Activated naive CD4-positive, alpha-beta T cell treated with anti-CD3 and anti-CD28 coated beads, Interleukin-2, amount 50 U/mL, for 24 hours (primary cell): ENCODE measurements at regions not wholly inside any gene's neighbourhood (a gene's known extent, or its start where the extent isn't known, plus 50 kb on each side); places are given as distances from the start of the nearest gene placed in this dataset.

Experiments
- H3K27ac Mint-ChIP-seq: one replicate; pipeline ENCODE4 v1.8.0; 2021; ENCODE audit warnings: mild to moderate bottlenecking, mixed read lengths
- H3K27me3 Mint-ChIP-seq: one replicate; pipeline ENCODE4 v1.8.0; 2021; ENCODE audit warnings: mixed read lengths
- H3K36me3 Mint-ChIP-seq: one replicate; pipeline ENCODE4 v1.8.0; 2021; ENCODE audit warnings: mixed read lengths
- H3K4me1 Mint-ChIP-seq: one replicate; pipeline ENCODE4 v1.8.0; 2021; ENCODE audit warnings: mixed read lengths
- H3K4me3 Mint-ChIP-seq: one replicate; pipeline ENCODE4 v1.8.0; 2021; ENCODE audit warnings: mild to moderate bottlenecking, mixed read lengths
- H3K9me3 Mint-ChIP-seq: one replicate; pipeline ENCODE4 v1.8.0; 2021; ENCODE audit warnings: mixed read lengths

GRCh38 chr5:39497322-39497721 lies 72.5 kb upstream of the DAB2 start:
- Mint-ChIP-seq H3K4me1 (no peaks in the 10 kb centered on the region), H3K27me3 (peaks cover 7% of the 10 kb centered on the region), H3K27ac (no peak overlapping the region), H3K4me3 (no peak overlapping the region), H3K9me3 (no peaks in the 10 kb centered on the region), H3K36me3 (no peaks in the 10 kb centered on the region)

- H3K4me1 Mint-ChIP-seq = no peaks in the 10 kb centered on the region
- H3K36me3 Mint-ChIP-seq = peaks cover 1% of the 10 kb centered on the region
- H3K9me3 Mint-ChIP-seq = peaks cover 7% of the 10 kb centered on the region
- H3K4me3 Mint-ChIP-seq = no peak overlapping the region
- no peak overlapping the region for H3K27ac Mint-ChIP-seq
- H3K27me3 Mint-ChIP-seq = peaks cover 6% of the 10 kb centered on the region
These were observed 70.4 kb upstream of the DAB2 start for GRCh38 chr5:39495227-39495626.

DNA sequence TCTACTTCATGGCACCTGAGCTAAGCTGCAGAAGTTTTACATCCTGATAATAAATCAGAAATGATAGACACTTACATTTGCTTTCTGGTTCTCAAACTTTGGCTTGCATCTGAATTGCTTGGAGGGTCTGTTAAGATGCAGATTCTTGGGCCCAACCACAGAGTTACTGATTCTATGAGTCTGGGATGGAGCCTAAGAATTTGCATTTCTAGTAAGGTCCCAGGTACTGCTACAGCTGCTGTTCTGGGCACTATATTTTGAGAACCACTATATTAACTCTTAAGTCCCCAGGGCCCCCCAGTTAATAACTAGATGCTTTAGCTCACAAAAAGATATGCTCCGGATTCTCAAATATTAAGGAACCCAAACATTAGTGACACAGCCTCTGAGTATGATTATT lies 69.8 kb upstream of the DAB2 start:
- H3K4me3 Mint-ChIP-seq = no peak overlapping the region
- peaks cover 6% of the 10 kb centered on the region for H3K27me3 Mint-ChIP-seq
- no peak overlapping the region for H3K27ac Mint-ChIP-seq
- peaks cover 1% of the 10 kb centered on the region for H3K36me3 Mint-ChIP-seq
- peaks cover 12% of the 10 kb centered on the region for H3K9me3 Mint-ChIP-seq
- no peaks in the 10 kb centered on the region for H3K4me1 Mint-ChIP-seq

DNA sequence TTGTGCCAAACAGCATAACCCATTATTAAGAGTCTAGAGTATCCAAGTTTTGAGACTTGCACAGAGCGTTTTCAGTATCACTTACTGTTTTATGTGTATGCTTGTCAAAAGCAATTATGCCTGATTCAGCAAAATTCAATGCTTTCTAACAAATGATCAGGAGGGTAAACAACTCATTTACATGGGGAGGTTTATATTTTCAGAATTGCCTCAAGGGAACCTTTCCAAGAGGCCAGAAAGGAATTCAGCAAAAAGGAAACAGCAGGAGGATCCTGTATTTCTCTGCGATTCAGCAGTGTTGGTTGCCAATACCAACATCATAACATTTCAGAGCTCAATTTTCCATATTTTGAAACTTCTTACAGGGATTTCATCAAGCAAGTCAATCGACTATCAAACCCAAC lies 69.3 kb upstream of the DAB2 start:
- Mint-ChIP-seq H3K36me3 (peaks cover 1% of the 10 kb centered on the region), H3K4me3 (no peak overlapping the region), H3K27ac (no peak overlapping the region), H3K4me1 (no peaks in the 10 kb centered on the region), H3K9me3 (peaks cover 14% of the 10 kb centered on the region), H3K27me3 (peaks cover 6% of the 10 kb centered on the region)

DNA sequence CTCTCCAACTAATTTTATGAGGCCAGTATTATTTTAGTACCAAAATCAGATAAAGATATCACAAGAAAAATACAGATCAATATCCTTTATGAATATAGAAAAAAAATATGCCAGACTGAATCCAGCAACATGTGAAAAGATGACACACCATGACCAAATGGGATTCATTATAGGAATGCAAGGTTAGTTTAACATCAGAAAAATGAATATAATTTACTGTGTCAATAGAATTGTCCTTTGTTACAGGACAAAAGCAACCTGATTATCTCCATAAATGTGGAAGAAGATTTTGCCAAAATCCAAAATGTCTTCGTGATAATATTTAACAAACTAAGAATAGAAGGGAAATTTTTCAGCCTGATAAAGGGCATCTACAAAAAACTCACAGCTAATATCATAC lies 66.4 kb upstream of the DAB2 start:
- Mint-ChIP-seq H3K9me3 (peaks cover 14% of the 10 kb centered on the region), H3K27ac (no peak overlapping the region), H3K4me1 (no peaks in the 10 kb centered on the region), H3K36me3 (peaks cover 1% of the 10 kb centered on the region), H3K4me3 (no peak overlapping the region), H3K27me3 (peaks cover 3% of the 10 kb centered on the region)

DNA sequence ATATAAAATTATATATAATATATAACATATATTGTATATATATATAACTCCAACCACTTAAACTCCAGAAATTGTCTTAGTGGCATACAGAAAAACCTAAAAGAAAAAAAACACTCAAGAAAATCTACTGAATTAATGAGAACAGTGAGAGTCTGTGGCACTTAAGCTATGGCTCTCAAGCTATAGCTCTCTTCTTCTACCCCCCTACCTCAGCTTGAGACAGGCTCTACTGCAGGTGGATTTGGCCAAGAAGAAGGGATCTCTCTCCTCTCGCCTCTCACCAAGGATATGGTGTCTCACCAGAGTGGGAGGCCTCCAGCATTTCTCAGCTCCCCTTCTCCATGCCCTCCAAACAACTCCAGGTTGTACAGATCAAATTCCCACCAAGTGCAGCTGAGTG lies 64.5 kb upstream of the DAB2 start:
- peaks cover 5% of the 10 kb centered on the region for H3K27me3 Mint-ChIP-seq
- peaks cover 14% of the 10 kb centered on the region for H3K9me3 Mint-ChIP-seq
- no peak overlapping the region for H3K4me3 Mint-ChIP-seq
- no peaks in the 10 kb centered on the region for H3K4me1 Mint-ChIP-seq
- H3K27ac Mint-ChIP-seq = no peak overlapping the region
- peaks cover 1% of the 10 kb centered on the region for H3K36me3 Mint-ChIP-seq

GRCh38 chr5:39486790-39487189 lies 62.0 kb upstream of the DAB2 start:
- Mint-ChIP-seq H3K9me3 (peaks cover 14% of the 10 kb centered on the region), H3K4me3 (no peak overlapping the region), H3K36me3 (peaks cover 1% of the 10 kb centered on the region), H3K27ac (no peak overlapping the region), H3K4me1 (no peaks in the 10 kb centered on the region), H3K27me3 (peaks cover 5% of the 10 kb centered on the region)

- no peak overlapping the region for H3K27ac Mint-ChIP-seq
- H3K9me3 Mint-ChIP-seq = peaks cover 14% of the 10 kb centered on the region
- H3K27me3 Mint-ChIP-seq = peaks cover 6% of the 10 kb centered on the region
These were observed 61.6 kb upstream of the DAB2 start for GRCh38 chr5:39486361-39486760.

DNA sequence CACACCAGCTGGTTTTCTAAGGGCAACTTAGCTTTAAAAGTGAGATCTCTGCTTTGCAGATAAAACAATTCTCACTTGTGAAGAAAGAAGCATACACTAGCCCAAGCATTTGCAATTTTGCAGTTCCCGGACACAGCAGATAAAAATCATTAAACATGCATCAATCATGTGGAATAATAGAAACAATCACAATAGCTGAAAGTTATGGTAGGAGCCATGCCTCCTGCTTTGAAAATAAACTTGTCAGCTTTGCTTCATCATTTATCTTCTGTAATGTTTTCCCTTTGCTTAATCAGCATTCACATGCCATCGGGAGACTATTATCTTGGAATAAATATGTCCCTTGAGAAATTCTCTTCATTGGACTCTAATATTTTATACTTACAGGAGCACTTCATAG lies 60.3 kb upstream of the DAB2 start:
- Mint-ChIP-seq H3K4me1 (no peaks in the 10 kb centered on the region), H3K27ac (no peak overlapping the region), H3K36me3 (no peaks in the 10 kb centered on the region), H3K9me3 (peaks cover 8% of the 10 kb centered on the region), H3K27me3 (peaks cover 6% of the 10 kb centered on the region), H3K4me3 (no peak overlapping the region)

More at GRCh38 chr5:39486361-39486760, 61.6 kb upstream of the DAB2 start:
- H3K4me3 Mint-ChIP-seq = no peak overlapping the region
- peaks cover 1% of the 10 kb centered on the region for H3K36me3 Mint-ChIP-seq
- no peaks in the 10 kb centered on the region for H3K4me1 Mint-ChIP-seq

GRCh38 chr5:39484673-39485072 lies 59.9 kb upstream of the DAB2 start:
- peaks cover 6% of the 10 kb centered on the region for H3K27me3 Mint-ChIP-seq
- no peak overlapping the region for H3K27ac Mint-ChIP-seq
- no peak overlapping the region for H3K4me3 Mint-ChIP-seq
- no peaks in the 10 kb centered on the region for H3K4me1 Mint-ChIP-seq
- no peaks in the 10 kb centered on the region for H3K36me3 Mint-ChIP-seq
- peaks cover 3% of the 10 kb centered on the region for H3K9me3 Mint-ChIP-seq

GRCh38 chr5:39482098-39482497 lies 57.3 kb upstream of the DAB2 start:
- H3K36me3 Mint-ChIP-seq = no peaks in the 10 kb centered on the region
- H3K4me3 Mint-ChIP-seq = no peak overlapping the region
- no peak overlapping the region for H3K27ac Mint-ChIP-seq
- H3K27me3 Mint-ChIP-seq = peaks cover 6% of the 10 kb centered on the region
- H3K4me1 Mint-ChIP-seq = no peaks in the 10 kb centered on the region
- H3K9me3 Mint-ChIP-seq = no peaks in the 10 kb centered on the region

DNA sequence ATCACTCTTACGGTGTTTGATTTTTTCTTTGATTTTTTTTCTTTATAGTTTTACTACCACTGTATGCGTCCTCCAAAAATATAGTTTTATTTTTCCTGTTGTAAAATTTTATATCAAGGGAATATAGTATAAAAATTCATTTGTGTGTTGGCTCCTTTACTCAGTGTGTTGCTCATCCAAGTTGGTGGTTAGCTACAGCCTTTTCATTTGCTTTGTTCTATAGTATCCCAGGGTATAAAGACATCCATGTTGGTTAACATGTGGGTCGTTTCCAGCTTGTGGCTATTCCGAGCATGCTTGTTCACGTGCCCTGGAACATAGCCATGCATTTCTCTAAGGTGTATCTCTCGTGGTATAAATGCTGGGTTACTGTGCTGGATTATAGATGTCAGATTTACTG lies 54.8 kb upstream of the DAB2 start:
- H3K4me3 Mint-ChIP-seq = no peak overlapping the region
- no peaks in the 10 kb centered on the region for H3K4me1 Mint-ChIP-seq

GRCh38 chr5:39478863-39479262 lies 54.1 kb upstream of the DAB2 start:
- Mint-ChIP-seq H3K9me3 (no peaks in the 10 kb centered on the region), H3K27me3 (peaks cover 4% of the 10 kb centered on the region), H3K36me3 (no peaks in the 10 kb centered on the region), H3K4me3 (no peak overlapping the region), H3K27ac (no peak overlapping the region), H3K4me1 (no peaks in the 10 kb centered on the region)

More for the DNA sequence above, 54.8 kb upstream of the DAB2 start:
- H3K27ac Mint-ChIP-seq = no peak overlapping the region
- peaks cover 2% of the 10 kb centered on the region for H3K27me3 Mint-ChIP-seq
- H3K36me3 Mint-ChIP-seq = no peaks in the 10 kb centered on the region
- H3K9me3 Mint-ChIP-seq = no peaks in the 10 kb centered on the region

GRCh38 chr5:39476843-39477220 lies 52.1 kb upstream of the DAB2 start:
- peaks cover 4% of the 10 kb centered on the region for H3K27me3 Mint-ChIP-seq
- no peaks in the 10 kb centered on the region for H3K36me3 Mint-ChIP-seq
- no peaks in the 10 kb centered on the region for H3K9me3 Mint-ChIP-seq
- no peak overlapping the region for H3K4me3 Mint-ChIP-seq
- no peak overlapping the region for H3K27ac Mint-ChIP-seq
- no peaks in the 10 kb centered on the region for H3K4me1 Mint-ChIP-seq

- H3K27ac Mint-ChIP-seq = no peak overlapping the region
- no peaks in the 10 kb centered on the region for H3K9me3 Mint-ChIP-seq
- peaks cover 2% of the 10 kb centered on the region for H3K27me3 Mint-ChIP-seq
- H3K4me1 Mint-ChIP-seq = no peaks in the 10 kb centered on the region
- H3K4me3 Mint-ChIP-seq = no peak overlapping the region
- no peaks in the 10 kb centered on the region for H3K36me3 Mint-ChIP-seq
These were observed 51.4 kb upstream of the DAB2 start for GRCh38 chr5:39475881-39476842.

DNA sequence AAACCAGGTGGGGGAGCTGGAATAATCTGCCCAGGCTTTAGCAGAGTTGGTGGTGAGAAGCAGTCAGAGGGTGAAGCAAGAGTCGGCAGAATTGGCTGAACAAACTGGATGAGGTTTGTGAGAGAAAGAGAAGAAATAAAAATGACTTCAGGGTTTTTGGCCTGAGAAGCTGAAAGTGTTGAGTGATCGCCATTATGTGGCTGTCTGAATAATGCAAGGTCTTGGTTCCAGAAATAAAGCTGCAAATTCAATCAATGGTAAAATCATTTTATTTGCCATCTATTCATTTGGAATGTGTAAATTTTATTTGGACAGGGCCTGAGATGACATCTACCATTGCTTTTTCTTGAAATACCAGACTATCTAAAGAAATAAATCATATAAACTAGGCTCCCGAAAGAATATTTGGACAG lies 50.4 kb upstream of the DAB2 start:
- Mint-ChIP-seq H3K9me3 (no peaks in the 10 kb centered on the region), H3K36me3 (no peaks in the 10 kb centered on the region), H3K4me3 (no peak overlapping the region), H3K27me3 (peaks cover 2% of the 10 kb centered on the region), H3K27ac (no peak overlapping the region), H3K4me1 (no peaks in the 10 kb centered on the region)
